NB4 (cell line): ENCODE measurements at regions not wholly inside any gene's neighbourhood (a gene's known extent, or its start where the extent isn't known, plus 50 kb on each side); places are given as distances from the start of the nearest gene placed in this dataset.

Experiments
- CTCF ChIP-seq: IDR thresholded peaks from one replicate; pipeline ENCODE4 v1.5.1; 2012; ENCODE audit warnings: low read depth, low read length
- POLR2A ChIP-seq: IDR thresholded peaks from 2 replicates; pipeline ENCODE4 v1.6.1; 2011; ENCODE audit warnings: mild to moderate bottlenecking; ENCODE audit not compliant: insufficient read length; ENCODE audit errors: extremely low read depth

GRCh38 chrX:10038585-10038984 lies 71.4 kb downstream of the CLDN34 start:
- TF ChIP-seq CTCF (no peak), POLR2A (no peak)
